CD4-positive, alpha-beta T cell (primary cell): ENCODE measurements at regions not wholly inside any gene's neighbourhood (a gene's known extent, or its start where the extent isn't known, plus 50 kb on each side); places are given as distances from the start of the nearest gene placed in this dataset.

Experiments
- ATAC-seq: fragments of 200-7000 bp; cut with Tn5 transposase; one replicate; pipeline ENCODE4 v1.10.0; 2022; ENCODE audit warnings: mild to moderate bottlenecking; ENCODE audit not compliant: poor library complexity
- CTCF ChIA-PET: fragments of 350-600 bp; sonication (Branson Sonifier 250); formaldehyde crosslinking; loops from one replicate; lab custom pipeline; 2021; ENCODE audit warnings: antibody characterized with exemption, inconsistent platforms; lab: Charles Lee
- POLR2A ChIA-PET: fragments of 350-600 bp; sonication (Branson Sonifier 250); formaldehyde crosslinking; loops from one replicate; lab custom pipeline; 2021; ENCODE audit warnings: antibody characterized with exemption, inconsistent platforms; lab: Charles Lee
- DNase-seq, 14 experiments: peaks; one replicate each; pipeline ENCODE4 v3.0.0-alpha.2; 2013 to 2020; ENCODE audit warnings: mixed read lengths in 2 of 14
- H3K27ac ChIP-seq, 2 donors: one replicate each; pipeline versions ENCODE4 v1.5.1 to v1.7.0; 2013; ENCODE audit warnings: low read length in 2 of 2, low read depth in 1 of 2, mild to moderate bottlenecking in 1 of 2
- H3K27me3 ChIP-seq, 2 experiments: 1 replicate in 1 of 2; 2 replicates in 1 of 2; pipeline versions ENCODE4 v1.6.1 to v1.7.0; 2013; ENCODE audit warnings: low read length in 2 of 2, control low read depth in 1 of 2, mild to moderate bottlenecking in 1 of 2, moderate library complexity in 1 of 2; ENCODE audit not compliant: insufficient read depth in 2 of 2, control insufficient read depth in 1 of 2
- H3K36me3 ChIP-seq: one replicate; pipeline ENCODE4 v1.6.1; 2013; ENCODE audit warnings: low read length, control low read depth; ENCODE audit not compliant: insufficient read depth
- H3K4me1 ChIP-seq: one replicate; pipeline ENCODE4 v1.6.1; 2013; ENCODE audit warnings: low read length, control low read depth; ENCODE audit not compliant: insufficient read depth
- H3K4me3 ChIP-seq: one replicate; pipeline ENCODE4 v1.5.1; 2013; ENCODE audit warnings: mild to moderate bottlenecking, low read length, moderate library complexity
- H3K9me3 ChIP-seq, 2 experiments: 1 replicate in 1 of 2; 2 replicates in 1 of 2; pipeline versions ENCODE4 v1.6.1 to v1.7.0; 2013; ENCODE audit warnings: low read length in 2 of 2, mild to moderate bottlenecking in 2 of 2, control low read depth in 1 of 2, moderate library complexity in 1 of 2; ENCODE audit not compliant: control insufficient read depth in 1 of 2, insufficient read depth in 1 of 2
- H3K27ac Mint-ChIP-seq: one replicate; pipeline ENCODE4 v1.8.0; 2020; ENCODE audit warnings: mixed read lengths
- H3K27me3 Mint-ChIP-seq: one replicate; pipeline ENCODE4 v1.8.0; 2021; ENCODE audit warnings: mixed read lengths
- H3K36me3 Mint-ChIP-seq: one replicate; pipeline ENCODE4 v1.8.0; 2021; ENCODE audit warnings: low read depth, mixed read lengths
- H3K4me1 Mint-ChIP-seq: one replicate; pipeline ENCODE4 v1.8.0; 2021; ENCODE audit warnings: low read depth, mixed read lengths
- H3K4me3 Mint-ChIP-seq: one replicate; pipeline ENCODE4 v1.8.0; 2020; ENCODE audit warnings: mild to moderate bottlenecking, mixed read lengths
- H3K9me3 Mint-ChIP-seq: one replicate; pipeline ENCODE4 v1.8.0; 2020; ENCODE audit warnings: mixed read lengths
- CTCF ChIP-seq: fragments of 200-600 bp; IDR thresholded peaks from one replicate; pipeline ENCODE4 v1.8.0; 2022; ENCODE audit warnings: antibody characterized with exemption, mild to moderate bottlenecking
- intact Hi-C, 2 experiments: fragments of 100-400 bp; cut with DNase I in 1 of 2; cut with micrococcal nuclease in 1 of 2; formaldehyde crosslinking; loops; one replicate each; pipeline versions ENCODE4 v1.15.1 to v1.9.0; 2023 to 2025; cut with DNase I, micrococcal nuclease

- no peak for ATAC-seq
- DNase-seq = no peak
- Histone ChIP-seq H3K27ac (no peak overlapping the region), H3K27me3 (no peaks in the 10 kb centered on the region), H3K36me3 (no peaks in the 10 kb centered on the region), H3K9me3 (no peaks in the 10 kb centered on the region), H3K4me1 (no peaks in the 10 kb centered on the region), H3K4me3 (no peak overlapping the region)
- Mint-ChIP-seq H3K27ac (no peak overlapping the region), H3K27me3 (no peaks in the 10 kb centered on the region), H3K4me1 (no peaks in the 10 kb centered on the region), H3K9me3 (no peaks in the 10 kb centered on the region), H3K4me3 (no peak overlapping the region), H3K36me3 (no peaks in the 10 kb centered on the region)
- intact Hi-C loops = no loop called here
- TF ChIP-seq CTCF = no peak
- ChIA-PET CTCF (no interaction called here), POLR2A (no interaction called here)
Observed at GRCh38 chr5:58048185-58048925, 411.5 kb downstream of the PLK2 start.

GRCh38 chr5:58046371-58046770 lies 413.5 kb downstream of the PLK2 start:
- TF ChIP-seq CTCF = no peak
- ChIA-PET POLR2A (no interaction called here), CTCF (no interaction called here)
- Histone ChIP-seq H3K9me3 (no peaks in the 10 kb centered on the region), H3K27ac (no peak overlapping the region), H3K27me3 (no peaks in the 10 kb centered on the region), H3K4me3 (no peak overlapping the region), H3K4me1 (no peaks in the 10 kb centered on the region), H3K36me3 (no peaks in the 10 kb centered on the region)
- DNase-seq (no peak), ATAC-seq (no peak)
- no peaks in the 10 kb centered on the region for H3K4me1 Mint-ChIP-seq
- no peaks in the 10 kb centered on the region for H3K27me3 Mint-ChIP-seq
- no peaks in the 10 kb centered on the region for H3K9me3 Mint-ChIP-seq
- H3K36me3 Mint-ChIP-seq = no peaks in the 10 kb centered on the region
- no peak overlapping the region for H3K27ac Mint-ChIP-seq
- intact Hi-C loops = no loop called here
- no peak overlapping the region for H3K4me3 Mint-ChIP-seq

GRCh38 chr5:58044166-58044565 lies 415.7 kb downstream of the PLK2 start:
- no peak for DNase-seq
- Mint-ChIP-seq H3K4me1 (no peaks in the 10 kb centered on the region), H3K9me3 (no peaks in the 10 kb centered on the region), H3K4me3 (no peak overlapping the region), H3K27me3 (no peaks in the 10 kb centered on the region), H3K36me3 (no peaks in the 10 kb centered on the region), H3K27ac (no peak overlapping the region)
- no peak overlapping the region for H3K4me3 ChIP-seq
- H3K27me3 ChIP-seq = no peaks in the 10 kb centered on the region
- no peaks in the 10 kb centered on the region for H3K36me3 ChIP-seq
- no peaks in the 10 kb centered on the region for H3K9me3 ChIP-seq
- CTCF ChIA-PET = no interaction called here
- TF ChIP-seq CTCF = no peak
- intact Hi-C loops = no loop called here
- POLR2A ChIA-PET = no interaction called here
- H3K27ac ChIP-seq = no peak overlapping the region
- no peaks in the 10 kb centered on the region for H3K4me1 ChIP-seq
- no peak for ATAC-seq
